ENCODE measurements at regions not wholly inside any gene's neighbourhood (a gene's known extent, or its start where the extent isn't known, plus 50 kb on each side); places are given as distances from the start of the nearest gene placed in this dataset.
"Not testable (repeated sequence)": the region's sequence is repeated elsewhere in the genome, so short reads cannot be mapped to it uniquely, and the experiment has no call there.

GRCh38 chr2:47964277-47964676 is 58.0 kb upstream of the FBXO11 start:
- no peak for FAIRE-seq

DNA sequence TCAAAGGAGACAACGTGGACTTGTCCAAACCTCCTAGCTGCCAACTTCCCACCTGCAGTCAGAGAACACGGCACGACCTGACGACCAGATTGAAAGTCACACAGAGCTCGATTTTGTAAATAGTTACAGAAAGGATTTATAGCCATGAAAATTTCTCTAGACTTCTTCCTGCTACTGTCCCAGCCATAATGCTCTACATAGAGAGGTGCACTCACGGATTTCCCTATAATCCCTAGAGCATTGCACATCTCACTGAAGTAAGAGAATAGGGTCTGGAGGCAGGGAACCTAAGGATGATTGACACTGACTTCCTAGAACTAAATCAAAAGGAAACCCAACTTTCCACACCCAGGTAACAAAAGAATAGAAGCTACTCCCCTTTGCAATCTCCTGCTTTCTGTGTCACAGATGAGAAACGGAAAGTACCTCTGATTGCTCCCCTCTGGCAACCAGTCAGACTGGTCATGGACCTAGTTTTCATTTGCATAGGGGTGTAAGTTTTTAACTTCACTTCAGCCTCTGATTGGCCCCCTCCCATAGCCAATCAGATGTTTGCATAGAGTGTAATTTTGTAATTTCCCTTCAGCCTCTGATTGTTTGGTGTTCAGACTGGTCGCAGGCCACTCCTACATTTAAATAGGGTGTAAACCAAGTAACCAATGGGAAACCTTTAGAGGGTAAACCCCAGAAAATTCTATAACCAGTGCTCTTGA is 58.6 kb upstream of the FBXO11 start:
- FAIRE-seq = no peak

- FAIRE-seq = not testable (repeated sequence)
These were observed 70.4 kb upstream of the FBXO11 start for GRCh38 chr2:47976728-47977127.

- no peak for FAIRE-seq
These were observed 77.7 kb upstream of the FBXO11 start for GRCh38 chr2:47984041-47984440.

- no peak for FAIRE-seq
These were observed 84.2 kb upstream of the FBXO11 start for GRCh38 chr2:47990503-47990902.

- no peak for FAIRE-seq
These were observed 86.4 kb upstream of the FBXO11 start for GRCh38 chr2:47992671-47993070.

DNA sequence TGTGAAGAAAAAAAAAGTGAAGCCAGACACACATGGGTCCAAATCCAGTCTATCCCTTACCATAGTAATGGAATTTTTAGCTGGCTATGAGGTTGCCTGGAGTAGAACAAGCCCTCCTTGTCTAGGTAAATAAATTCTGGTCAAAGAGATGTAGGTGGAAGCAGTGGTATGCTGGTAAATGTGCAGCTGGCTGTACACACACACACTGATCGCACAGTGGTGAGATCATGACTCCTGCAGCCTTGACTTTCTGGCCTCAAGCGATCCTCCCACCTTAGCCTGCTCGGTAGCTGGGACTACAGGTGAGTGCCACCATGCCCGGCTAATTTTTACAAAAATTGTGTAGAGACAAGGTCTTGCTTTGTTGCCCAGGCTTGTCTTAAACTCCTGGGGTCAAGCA is 90.5 kb upstream of the FBXO11 start:
- FAIRE-seq = no peak

DNA sequence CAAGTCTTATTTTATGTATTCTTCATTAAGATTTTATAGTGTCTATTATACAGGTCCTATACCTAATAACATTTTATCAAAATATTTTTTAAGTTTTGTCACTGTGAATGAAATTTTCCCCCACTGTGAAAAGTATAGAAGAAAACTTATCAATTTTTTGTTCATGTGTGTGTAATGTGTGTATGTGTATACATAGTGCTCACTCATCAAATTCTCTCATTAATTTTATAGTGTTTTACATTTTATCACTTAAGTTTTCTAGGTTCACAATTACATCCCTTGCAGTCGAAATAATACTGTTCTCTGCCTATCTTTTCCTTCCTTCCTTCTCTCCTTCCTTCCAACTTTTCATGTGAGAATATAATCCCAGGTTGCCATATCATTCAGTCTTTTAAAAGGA is 93.2 kb upstream of the FBXO11 start:
- no peak for FAIRE-seq

GRCh38 chr2:48001498-48001897 is 95.2 kb upstream of the FBXO11 start:
- peak; percentile 8 for FAIRE-seq

GRCh38 chr2:48006094-48006493 is 99.8 kb upstream of the FBXO11 start:
- no peak for FAIRE-seq

DNA sequence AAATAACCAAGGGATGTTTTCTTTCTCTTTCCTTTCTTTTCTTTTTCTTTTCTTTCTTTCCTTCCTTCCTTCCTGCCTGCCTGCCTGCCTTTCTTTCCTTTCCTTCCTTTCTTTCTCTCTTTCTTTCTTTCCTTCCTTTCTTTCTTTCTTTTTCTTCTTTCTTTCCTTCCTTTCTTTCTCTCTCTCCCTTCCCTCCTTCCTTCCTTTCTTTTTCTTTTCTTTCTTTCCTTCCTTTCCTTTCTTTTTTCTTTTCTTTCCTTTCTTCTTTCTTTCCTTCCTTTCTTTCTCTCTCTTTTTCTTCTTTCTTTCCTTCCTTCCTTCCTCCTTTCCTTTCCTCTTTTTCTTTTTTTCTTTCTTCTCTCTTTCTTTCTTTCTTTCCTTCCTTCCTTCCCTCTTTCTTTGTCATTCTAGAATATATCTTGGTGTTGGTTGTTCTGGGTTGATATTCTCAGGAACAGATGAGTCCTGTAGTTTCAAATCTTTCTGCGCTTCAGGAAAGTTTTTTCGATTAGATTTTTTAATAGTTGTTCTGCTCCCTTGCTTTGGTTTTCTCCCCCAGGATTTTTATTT is 101.5 kb upstream of the FBXO11 start:
- FAIRE-seq = no peak

DNA sequence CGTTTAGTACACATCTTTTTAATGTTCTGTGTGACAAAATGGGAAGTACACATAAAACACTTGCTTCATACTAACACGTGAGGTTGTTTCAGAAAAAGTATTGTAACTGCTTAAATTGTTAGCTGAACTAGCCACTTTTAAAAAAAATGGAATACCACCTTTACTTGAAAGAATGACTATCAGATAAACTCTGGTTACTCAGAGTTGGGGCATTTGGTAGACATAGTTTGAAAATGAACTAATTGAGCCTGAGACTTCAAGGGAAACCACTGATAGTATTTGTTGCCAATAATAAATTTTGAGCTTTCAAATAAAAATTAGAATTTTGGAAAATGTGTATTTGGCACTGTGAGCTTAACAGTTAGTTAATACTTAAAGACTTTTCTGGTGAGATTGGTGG is 103.0 kb upstream of the FBXO11 start:
- FAIRE-seq = no peak

GRCh38 chr2:48015421-48015820 is 109.1 kb upstream of the FBXO11 start:
- FAIRE-seq = no peak

GRCh38 chr2:48016225-48017019 is 110.1 kb upstream of the FBXO11 start:
- no peak for FAIRE-seq

GRCh38 chr2:48017136-48017535 is 110.8 kb upstream of the FBXO11 start:
- no peak for FAIRE-seq

DNA sequence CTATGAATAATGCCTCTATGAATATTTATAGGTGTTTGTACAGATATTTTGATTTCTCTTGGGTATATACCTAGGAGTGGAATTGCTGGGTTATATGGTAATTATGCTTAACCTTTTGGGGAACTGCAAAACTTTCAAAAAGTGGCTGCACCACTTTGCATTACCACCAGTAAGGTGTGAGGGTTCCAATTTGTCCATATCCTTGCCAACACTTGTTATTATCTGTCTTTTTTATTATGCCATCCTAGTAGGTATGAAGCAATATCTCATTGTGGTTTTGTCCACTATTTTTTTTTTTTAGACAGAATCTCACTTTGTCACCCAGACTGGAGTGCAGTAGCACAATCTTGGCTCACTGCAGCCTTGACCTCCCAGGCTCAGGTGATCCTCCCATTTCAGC is 112.2 kb upstream of the FBXO11 start:
- no peak for FAIRE-seq

GRCh38 chr2:48026865-48027264 is 120.6 kb upstream of the FBXO11 start:
- no peak for FAIRE-seq

- FAIRE-seq = no peak
These were observed 126.5 kb upstream of the FBXO11 start for GRCh38 chr2:48032765-48033164.

- FAIRE-seq = no peak
These were observed 128.0 kb upstream of the FBXO11 start for GRCh38 chr2:48034295-48034694.

GRCh38 chr2:48036312-48036711 is 130.0 kb upstream of the FBXO11 start:
- FAIRE-seq = no peak

DNA sequence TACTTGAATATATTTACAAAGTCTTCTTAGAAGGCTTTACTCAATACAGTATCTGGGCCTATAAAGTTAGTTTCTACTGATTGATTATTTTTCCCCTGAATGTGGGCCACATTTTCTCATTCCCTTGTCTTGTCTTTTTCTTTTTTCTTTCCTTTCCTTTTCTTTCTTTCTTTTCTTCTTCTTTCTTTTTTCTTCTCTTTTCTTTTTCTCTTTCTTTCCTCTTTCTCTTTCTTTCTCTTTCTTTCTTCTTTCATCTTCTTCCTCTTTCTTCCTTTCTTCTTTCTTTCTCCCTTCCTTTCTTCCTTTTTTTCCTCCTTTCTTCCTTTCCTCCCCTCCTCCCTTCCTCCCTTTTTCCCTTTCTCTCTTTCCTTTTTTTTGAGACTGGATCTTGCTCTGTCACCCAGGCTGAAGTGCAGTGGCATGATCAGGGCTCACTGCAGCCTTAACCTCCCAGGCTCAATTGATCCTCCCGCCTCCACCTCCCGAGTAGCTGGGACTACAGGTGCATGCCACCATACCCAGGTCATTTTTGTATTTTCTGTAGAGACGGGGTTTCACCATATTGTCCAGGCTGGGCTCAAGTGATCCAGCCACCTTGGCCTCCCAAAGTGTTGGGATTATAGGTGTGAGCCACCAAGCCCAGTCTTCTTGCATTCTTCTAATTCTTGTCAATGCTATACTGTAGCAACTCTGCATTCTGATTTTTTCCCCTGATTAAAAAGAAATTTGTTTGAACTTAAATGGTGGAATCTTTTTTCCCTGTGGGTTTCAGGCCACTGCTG is 133.1 kb upstream of the FBXO11 start:
- no peak for FAIRE-seq

DNA sequence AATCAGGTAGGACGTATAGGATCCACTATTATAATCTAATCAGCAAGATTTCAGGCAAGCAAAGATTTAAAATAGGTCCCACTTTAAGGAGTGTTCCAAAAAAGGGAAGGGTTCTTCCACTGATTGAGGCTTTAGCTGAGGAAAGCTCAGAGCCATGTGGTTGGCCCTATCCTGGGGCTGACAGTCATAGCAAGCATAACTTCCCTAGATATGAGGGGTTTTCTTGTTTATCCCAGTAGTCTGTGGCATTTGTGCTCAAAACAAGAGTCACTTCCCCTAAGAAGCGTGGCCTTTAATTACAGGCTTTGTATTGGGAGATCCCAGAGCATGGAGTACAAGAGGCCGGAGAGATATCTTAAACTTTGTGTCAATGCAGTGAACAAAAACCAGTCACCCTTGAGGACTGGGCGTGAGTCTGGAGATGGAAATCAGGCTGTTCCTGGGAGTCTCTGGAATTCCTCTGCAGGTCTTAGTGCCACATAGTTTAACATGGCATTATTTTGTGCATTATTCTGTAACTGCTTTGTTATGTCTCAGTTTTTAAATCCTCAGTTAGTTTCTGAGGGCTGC is 136.9 kb upstream of the FBXO11 start:
- no peak for FAIRE-seq

DNA sequence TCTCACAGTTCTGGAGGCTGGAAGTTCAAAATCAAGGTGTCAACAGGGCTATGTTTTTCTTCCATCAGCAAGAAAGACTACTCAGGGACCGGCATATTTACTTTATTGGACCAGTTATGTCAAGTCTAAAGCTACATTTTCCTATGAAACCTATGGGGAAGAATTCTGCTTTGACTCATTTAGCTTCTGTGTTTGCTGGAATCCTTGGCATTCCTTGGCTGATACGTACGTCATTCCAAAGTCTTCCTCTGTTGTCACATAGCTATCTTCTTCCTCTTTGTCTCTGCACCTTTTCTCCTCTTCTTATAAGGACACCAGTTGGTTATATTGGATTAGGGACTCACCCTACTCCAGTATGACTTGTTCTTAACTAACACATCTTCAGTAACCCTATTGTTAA is 137.4 kb upstream of the FBXO11 start:
- no peak for FAIRE-seq
